Keratinocyte (primary cell): ENCODE measurements at regions not wholly inside any gene's neighbourhood (a gene's known extent, or its start where the extent isn't known, plus 50 kb on each side); places are given as distances from the start of the nearest gene placed in this dataset.

Source experiments
- DNase-seq: peaks from one replicate; pipeline ENCODE4 v3.0.0-alpha.2; 2011; ENCODE audit warnings: low read depth, missing footprints, low spot score
- FAIRE-seq: peaks from 2 replicates; lab custom pipeline; 2011; peaks lifted over from hg19 to GRCh38; lab: Jason Lieb, UNC
- H2AFZ ChIP-seq: 2 replicates; pipeline ENCODE4 v1.6.0; 2012; ENCODE audit warnings: low read length, control low read depth, inconsistent platforms; ENCODE audit not compliant: control insufficient read depth
- H3K27ac ChIP-seq: 2 replicates; pipeline ENCODE4 v1.5.1; 2011; ENCODE audit warnings: low read length; ENCODE audit not compliant: control insufficient read depth, insufficient read depth
- H3K27me3 ChIP-seq: 3 replicates; pipeline ENCODE4 v1.6.0; 2011; ENCODE audit warnings: low read length; ENCODE audit not compliant: control insufficient read depth, insufficient read depth; ENCODE audit errors: extremely low read depth
- H3K36me3 ChIP-seq, 2 experiments: 2 replicates in 1 of 2; 3 replicates in 1 of 2; pipeline ENCODE4 v1.5.1; 2011; ENCODE audit warnings: low read length in 2 of 2, mild to moderate bottlenecking in 1 of 2; ENCODE audit not compliant: control insufficient read depth in 2 of 2, insufficient read depth in 2 of 2; ENCODE audit errors: extremely low read depth in 1 of 2
- H3K4me1 ChIP-seq: 3 replicates; pipeline ENCODE4 v1.5.1; 2011; ENCODE audit warnings: low read length; ENCODE audit not compliant: control insufficient read depth, insufficient read depth; ENCODE audit errors: extremely low read depth
- H3K4me2 ChIP-seq: 3 replicates; pipeline ENCODE4 v1.6.0; 2011; ENCODE audit warnings: low read depth, low read length; ENCODE audit not compliant: control insufficient read depth, insufficient read depth; ENCODE audit errors: extremely low read depth
- H3K4me3 ChIP-seq, 3 experiments: fragments of 200-600 bp in 1 of 3; sonication (generic) in 1 of 3; 2 replicates in 2 of 3; 3 replicates in 1 of 3; pipeline ENCODE4 v1.5.1; 2011 to 2016; ENCODE audit warnings: low read length in 3 of 3, mild to moderate bottlenecking in 3 of 3, control low read depth in 2 of 3, inconsistent platforms in 1 of 3, low read depth in 1 of 3, mixed read lengths in 1 of 3, mixed run types in 1 of 3, moderate library complexity in 1 of 3; ENCODE audit not compliant: control insufficient read depth in 2 of 3, insufficient read depth in 2 of 3; ENCODE audit errors: extremely low read depth in 1 of 3
- H3K79me2 ChIP-seq: 2 replicates; pipeline ENCODE4 v1.6.0; 2012; ENCODE audit warnings: low read length; ENCODE audit not compliant: control insufficient read depth, insufficient read depth
- H3K9ac ChIP-seq: 3 replicates; pipeline ENCODE4 v1.6.0; 2011; ENCODE audit warnings: low read length; ENCODE audit not compliant: control insufficient read depth, insufficient read depth; ENCODE audit errors: extremely low read depth
- H3K9me1 ChIP-seq: 3 replicates; pipeline ENCODE4 v1.6.0; 2011; ENCODE audit warnings: low read length; ENCODE audit not compliant: control insufficient read depth, insufficient read depth; ENCODE audit errors: extremely low read depth
- H3K9me3 ChIP-seq: 2 replicates; pipeline ENCODE4 v1.5.1; 2012; ENCODE audit warnings: low read depth, low read length; ENCODE audit not compliant: control insufficient read depth
- H4K20me1 ChIP-seq: 3 replicates; pipeline ENCODE4 v1.6.0; 2011; ENCODE audit warnings: low read length; ENCODE audit not compliant: control insufficient read depth, insufficient read depth; ENCODE audit errors: extremely low read depth
- EZH2 ChIP-seq: IDR thresholded peaks from one replicate; pipeline ENCODE4 v1.6.1; 2012; ENCODE audit warnings: inconsistent platforms, mild to moderate bottlenecking, low read length, moderate library complexity
- dilution Hi-C: fragments of 300-500 bp; cut with MboI; formaldehyde crosslinking; loops from one replicate; pipeline ENCODE4 v1.7.0; 2020; ENCODE audit warnings: low sequenced_read_pairs; ENCODE audit not compliant: extremely low pct_ligation_motif_present
- TF ChIP-seq, protein P1 (sequence below), 3 experiments: IDR thresholded peaks in 1 of 3; conservative IDR thresholded peaks in 1 of 3; optimal IDR thresholded peaks in 1 of 3; 2 replicates in 2 of 3; 3 replicates in 1 of 3; pipeline versions ENCODE3 to v1.5.1; 2011; ENCODE audit warnings: low read length in 3 of 3, mild to moderate bottlenecking in 3 of 3, moderate library complexity in 2 of 3, control low read depth in 1 of 3, inconsistent platforms in 1 of 3; ENCODE audit not compliant: insufficient read depth in 2 of 3; ENCODE audit errors: extremely low read depth in 1 of 3

DNA sequence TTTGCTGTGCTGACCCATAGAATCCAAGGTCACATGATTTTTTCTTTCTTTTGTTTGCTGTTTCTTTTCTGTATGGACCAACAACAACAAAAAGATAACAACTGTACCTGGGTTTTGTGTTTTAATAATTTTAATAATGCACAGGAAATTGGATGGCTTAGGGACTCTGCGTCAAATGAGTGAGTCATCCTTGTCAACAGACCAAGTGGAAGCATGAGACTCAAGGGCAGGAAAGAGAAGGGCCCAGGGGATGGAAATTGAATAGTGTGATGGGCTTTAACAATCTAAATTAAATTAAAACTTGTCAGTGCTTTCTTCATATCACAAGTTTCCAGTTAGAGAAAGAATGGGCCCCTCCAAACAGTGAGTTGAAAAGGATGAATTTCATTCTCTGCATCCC lies 413.0 kb downstream of the PREX1 start:
- Histone ChIP-seq H4K20me1 (no peaks in the 10 kb centered on the region), H3K27ac (no peak overlapping the region), H3K9me1 (no peaks in the 10 kb centered on the region), H3K36me3 (no peaks in the 10 kb centered on the region), H3K27me3 (no peaks in the 10 kb centered on the region), H3K9me3 (no peaks in the 10 kb centered on the region), H3K4me1 (no peaks in the 10 kb centered on the region), H3K4me2 (no peak overlapping the region), H3K4me3 (no peak overlapping the region), H3K9ac (no peak overlapping the region), H2AFZ (no peak overlapping the region), H3K79me2 (no peaks in the 10 kb centered on the region)
- TF ChIP-seq EZH2, result no peak
- TF ChIP-seq, protein P1, sequence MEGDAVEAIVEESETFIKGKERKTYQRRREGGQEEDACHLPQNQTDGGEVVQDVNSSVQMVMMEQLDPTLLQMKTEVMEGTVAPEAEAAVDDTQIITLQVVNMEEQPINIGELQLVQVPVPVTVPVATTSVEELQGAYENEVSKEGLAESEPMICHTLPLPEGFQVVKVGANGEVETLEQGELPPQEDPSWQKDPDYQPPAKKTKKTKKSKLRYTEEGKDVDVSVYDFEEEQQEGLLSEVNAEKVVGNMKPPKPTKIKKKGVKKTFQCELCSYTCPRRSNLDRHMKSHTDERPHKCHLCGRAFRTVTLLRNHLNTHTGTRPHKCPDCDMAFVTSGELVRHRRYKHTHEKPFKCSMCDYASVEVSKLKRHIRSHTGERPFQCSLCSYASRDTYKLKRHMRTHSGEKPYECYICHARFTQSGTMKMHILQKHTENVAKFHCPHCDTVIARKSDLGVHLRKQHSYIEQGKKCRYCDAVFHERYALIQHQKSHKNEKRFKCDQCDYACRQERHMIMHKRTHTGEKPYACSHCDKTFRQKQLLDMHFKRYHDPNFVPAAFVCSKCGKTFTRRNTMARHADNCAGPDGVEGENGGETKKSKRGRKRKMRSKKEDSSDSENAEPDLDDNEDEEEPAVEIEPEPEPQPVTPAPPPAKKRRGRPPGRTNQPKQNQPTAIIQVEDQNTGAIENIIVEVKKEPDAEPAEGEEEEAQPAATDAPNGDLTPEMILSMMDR (optimal IDR thresholded peaks at IDR 0.05 in 1 of 3, IDR thresholded peaks at IDR 0.05 in 1 of 3, conservative IDR thresholded peaks at IDR 0.05 in 1 of 3; ENCODE audit: extremely low read depth in 1 of 3, insufficient read depth in 2 of 3, low read length in 3 of 3), result no peak
- dilution Hi-C loops, result no loop called here
- FAIRE-seq (no peak), DNase-seq (no peak)

DNA sequence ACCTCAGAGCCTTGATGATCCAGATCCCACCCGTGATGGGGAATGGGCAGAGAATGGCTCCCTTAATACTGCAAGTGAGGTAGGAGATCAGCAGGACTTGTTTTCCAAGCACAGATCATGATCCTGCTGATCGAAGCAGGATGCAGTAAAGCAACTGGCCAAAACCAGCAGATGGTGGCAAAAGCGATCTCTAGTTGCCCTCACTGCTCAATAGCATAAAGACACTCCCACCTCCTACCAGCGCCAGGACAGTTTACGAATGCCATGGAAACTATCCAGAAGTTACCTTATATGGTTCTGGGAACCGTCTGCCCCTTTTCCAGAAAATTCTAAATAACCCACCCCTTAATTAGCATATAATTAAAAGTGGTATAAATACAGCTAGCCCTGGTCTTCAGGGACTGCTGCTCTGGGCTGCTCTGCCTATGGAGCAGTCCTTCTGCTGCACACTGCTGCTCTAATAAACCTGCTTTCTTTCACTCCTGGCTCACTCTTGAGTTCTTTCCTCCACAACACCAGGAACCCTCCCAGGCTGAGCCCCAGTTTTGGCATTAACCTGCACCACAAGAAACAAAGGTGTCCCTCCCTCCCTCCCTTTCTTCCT lies 415.8 kb downstream of the PREX1 start:
- no peaks in the 10 kb centered on the region for H3K27me3 ChIP-seq
- H3K9ac ChIP-seq, result no peak overlapping the region
- no peaks in the 10 kb centered on the region for H3K79me2 ChIP-seq
- no peaks in the 10 kb centered on the region for H3K9me1 ChIP-seq
- H4K20me1 ChIP-seq, result no peaks in the 10 kb centered on the region
- FAIRE-seq (no peak), DNase-seq (no peak)
- H3K4me3 ChIP-seq, result no peak overlapping the region
- no peak overlapping the region for H3K4me2 ChIP-seq
- H2AFZ ChIP-seq, result no peak overlapping the region
- H3K36me3 ChIP-seq, result no peaks in the 10 kb centered on the region
- no peak for TF ChIP-seq EZH2
- TF ChIP-seq, protein P1 (optimal IDR thresholded peaks at IDR 0.05 in 1 of 3, IDR thresholded peaks at IDR 0.05 in 1 of 3, conservative IDR thresholded peaks at IDR 0.05 in 1 of 3; ENCODE audit: extremely low read depth in 1 of 3, insufficient read depth in 2 of 3, low read length in 3 of 3), result no peak
- no peak overlapping the region for H3K27ac ChIP-seq
- no peaks in the 10 kb centered on the region for H3K4me1 ChIP-seq
- no peaks in the 10 kb centered on the region for H3K9me3 ChIP-seq
- dilution Hi-C loops, result no loop called here
